ENCODE measurements at regions not wholly inside any gene's neighbourhood (a gene's known extent, or its start where the extent isn't known, plus 50 kb on each side); places are given as distances from the start of the nearest gene placed in this dataset.
"Not testable (repeated sequence)": the region's sequence is repeated elsewhere in the genome, so short reads cannot be mapped to it uniquely, and the experiment has no call there.

DNA sequence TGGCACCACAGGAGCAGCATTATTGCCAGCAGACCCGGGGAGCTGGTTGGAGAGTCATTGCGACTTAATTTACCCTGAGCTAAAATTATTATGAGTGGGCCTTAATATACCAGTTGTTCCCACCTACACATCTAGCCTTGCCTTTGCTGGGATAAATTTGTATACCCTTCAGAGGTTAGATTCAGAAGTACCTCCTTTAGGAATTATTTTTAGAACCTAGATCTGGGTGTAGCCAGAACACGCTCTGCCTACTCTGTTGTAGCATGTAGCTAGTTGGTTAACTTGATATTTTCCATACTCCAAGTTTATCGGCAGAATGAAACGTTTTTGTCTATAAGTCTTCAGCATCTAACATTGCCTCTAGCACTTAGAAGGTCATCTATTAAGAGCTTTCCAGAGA, 65.5 kb upstream of the SEC22B start:
- TF ChIP-seq, protein P1, sequence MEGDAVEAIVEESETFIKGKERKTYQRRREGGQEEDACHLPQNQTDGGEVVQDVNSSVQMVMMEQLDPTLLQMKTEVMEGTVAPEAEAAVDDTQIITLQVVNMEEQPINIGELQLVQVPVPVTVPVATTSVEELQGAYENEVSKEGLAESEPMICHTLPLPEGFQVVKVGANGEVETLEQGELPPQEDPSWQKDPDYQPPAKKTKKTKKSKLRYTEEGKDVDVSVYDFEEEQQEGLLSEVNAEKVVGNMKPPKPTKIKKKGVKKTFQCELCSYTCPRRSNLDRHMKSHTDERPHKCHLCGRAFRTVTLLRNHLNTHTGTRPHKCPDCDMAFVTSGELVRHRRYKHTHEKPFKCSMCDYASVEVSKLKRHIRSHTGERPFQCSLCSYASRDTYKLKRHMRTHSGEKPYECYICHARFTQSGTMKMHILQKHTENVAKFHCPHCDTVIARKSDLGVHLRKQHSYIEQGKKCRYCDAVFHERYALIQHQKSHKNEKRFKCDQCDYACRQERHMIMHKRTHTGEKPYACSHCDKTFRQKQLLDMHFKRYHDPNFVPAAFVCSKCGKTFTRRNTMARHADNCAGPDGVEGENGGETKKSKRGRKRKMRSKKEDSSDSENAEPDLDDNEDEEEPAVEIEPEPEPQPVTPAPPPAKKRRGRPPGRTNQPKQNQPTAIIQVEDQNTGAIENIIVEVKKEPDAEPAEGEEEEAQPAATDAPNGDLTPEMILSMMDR (IDR thresholded peaks at IDR 0.05; ENCODE audit: extremely low read depth in 1 of 2, insufficient read depth in 1 of 2, low read depth in 1 of 2, low read length in 2 of 2), result not testable (repeated sequence)
- TF ChIP-seq POLR2A (IDR thresholded peaks at IDR 0.05; ENCODE audit: low read depth, low read length); POLR2AphosphoS5 (IDR thresholded peaks at IDR 0.05; ENCODE audit: insufficient read depth, low read depth, low read length); EZH2 (IDR thresholded peaks at IDR 0.05; ENCODE audit: borderline replicate concordance, low read depth, low read length, severe bottlenecking): not testable (repeated sequence)
- TF ChIP-seq, protein P2, sequence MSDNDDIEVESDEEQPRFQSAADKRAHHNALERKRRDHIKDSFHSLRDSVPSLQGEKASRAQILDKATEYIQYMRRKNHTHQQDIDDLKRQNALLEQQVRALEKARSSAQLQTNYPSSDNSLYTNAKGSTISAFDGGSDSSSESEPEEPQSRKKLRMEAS (IDR thresholded peaks at IDR 0.05; ENCODE audit: insufficient read depth, insufficient read length), result not testable (repeated sequence)
